ENCODE measurements at regions not wholly inside any gene's neighbourhood (a gene's known extent, or its start where the extent isn't known, plus 50 kb on each side); places are given as distances from the start of the nearest gene placed in this dataset.

GRCh38 chr20:51216850-51217249 is 193.9 kb upstream of the KCNG1 start:
- peaks cover 11% of the 10 kb centered on the region for H3K4me1 Mint-ChIP-seq (ENCODE audit: low read depth)
- H3K9me3 Mint-ChIP-seq, result peaks cover 10% of the 10 kb centered on the region
- H3K27me3 Mint-ChIP-seq (ENCODE audit: insufficient read depth), result peaks cover 39% of the 10 kb centered on the region
- no peak overlapping the region for H3K27ac Mint-ChIP-seq
- H3K36me3 Mint-ChIP-seq (ENCODE audit: low read depth), result peaks cover 5% of the 10 kb centered on the region; the same call in 1 of the 2 replicates
- no peak overlapping the region for H3K4me3 Mint-ChIP-seq
- DNase-seq, result no peak
- TF ChIP-seq CTCF (IDR thresholded peaks at IDR 0.05), result no peak

- no peaks in the 10 kb centered on the region for H3K4me1 Mint-ChIP-seq (ENCODE audit: low read depth)
- TF ChIP-seq CTCF (IDR thresholded peaks at IDR 0.05), result no peak
These were observed 189.9 kb upstream of the KCNG1 start for GRCh38 chr20:51212816-51213215.

GRCh38 chr20:51211191-51211590 is 188.3 kb upstream of the KCNG1 start:
- no peak for DNase-seq
- peaks cover 51% of the 10 kb centered on the region for H3K27me3 Mint-ChIP-seq (ENCODE audit: insufficient read depth)
- H3K27ac Mint-ChIP-seq, result no peak overlapping the region
- H3K4me1 Mint-ChIP-seq (ENCODE audit: low read depth), result no peaks in the 10 kb centered on the region
- no peak overlapping the region for H3K4me3 Mint-ChIP-seq
- no peak for TF ChIP-seq CTCF (IDR thresholded peaks at IDR 0.05)
- H3K36me3 Mint-ChIP-seq (ENCODE audit: low read depth), result no peaks in the 10 kb centered on the region
- H3K9me3 Mint-ChIP-seq, result no peaks in the 10 kb centered on the region

More at GRCh38 chr20:51212816-51213215, 189.9 kb upstream of the KCNG1 start:
- Mint-ChIP-seq H3K27me3 (ENCODE audit: insufficient read depth) (peaks cover 51% of the 10 kb centered on the region), H3K9me3 (peaks cover 10% of the 10 kb centered on the region), H3K4me3 (no peak overlapping the region), H3K36me3 (ENCODE audit: low read depth) (peaks cover 5% of the 10 kb centered on the region; the same call in 1 of the 2 replicates), H3K27ac (no peak overlapping the region)
- no peak for DNase-seq

GRCh38 chr20:51210084-51210483 is 187.2 kb upstream of the KCNG1 start:
- Mint-ChIP-seq H3K4me3 (no peak overlapping the region), H3K36me3 (ENCODE audit: low read depth) (no peaks in the 10 kb centered on the region), H3K27me3 (ENCODE audit: insufficient read depth) (peaks cover 49% of the 10 kb centered on the region), H3K4me1 (ENCODE audit: low read depth) (no peaks in the 10 kb centered on the region), H3K27ac (no peak overlapping the region), H3K9me3 (no peaks in the 10 kb centered on the region)
- DNase-seq, result no peak
- TF ChIP-seq CTCF (IDR thresholded peaks at IDR 0.05), result no peak

GRCh38 chr20:51208162-51208561 is 185.3 kb upstream of the KCNG1 start:
- Mint-ChIP-seq H3K4me3 (no peak overlapping the region), H3K36me3 (ENCODE audit: low read depth) (no peaks in the 10 kb centered on the region), H3K27ac (no peak overlapping the region), H3K4me1 (ENCODE audit: low read depth) (no peaks in the 10 kb centered on the region), H3K27me3 (ENCODE audit: insufficient read depth) (peaks cover 44% of the 10 kb centered on the region), H3K9me3 (no peaks in the 10 kb centered on the region)
- no peak for DNase-seq
- TF ChIP-seq CTCF (IDR thresholded peaks at IDR 0.05), result no peak
